ENCODE measurements at regions not wholly inside any gene's neighbourhood (a gene's known extent, or its start where the extent isn't known, plus 50 kb on each side); places are given as distances from the start of the nearest gene placed in this dataset.

DNA sequence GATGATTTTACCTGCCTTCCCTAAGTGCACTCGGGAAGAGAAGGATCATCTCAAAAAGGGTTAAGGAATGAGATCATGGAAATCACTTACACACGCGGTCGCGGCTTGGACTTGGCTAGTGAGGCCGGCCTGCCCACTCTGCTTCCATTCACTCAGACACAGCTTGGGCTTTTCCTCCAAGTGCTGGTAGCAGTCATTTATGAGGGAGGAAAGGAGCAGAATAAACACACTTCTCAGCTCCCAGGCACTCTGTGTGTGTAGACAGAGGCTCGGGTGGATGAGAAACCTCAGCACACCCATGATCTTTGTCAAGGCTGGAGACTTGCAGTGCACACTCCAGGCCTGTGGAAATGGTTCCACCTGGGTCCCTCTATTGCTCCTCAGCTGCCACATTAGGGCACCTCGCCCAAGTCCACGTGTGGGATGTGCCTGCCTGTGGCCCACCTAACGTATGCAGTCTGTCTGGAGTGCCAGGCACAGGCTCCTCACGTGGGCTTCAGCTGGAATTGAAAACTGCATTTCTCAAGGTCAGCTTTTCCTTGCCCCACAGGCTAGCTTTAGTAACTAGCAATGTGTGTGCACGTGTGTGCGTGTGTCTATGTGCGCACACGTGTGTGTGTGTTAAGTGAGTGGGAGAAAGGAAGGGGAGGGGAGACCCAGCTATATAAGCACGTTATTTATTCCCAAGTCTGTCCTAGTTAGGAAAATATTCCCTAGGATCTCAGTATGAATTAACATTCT is 288.4 kb downstream of the SOX11 start:
- Histone ChIP-seq H3K9me3 (ENCODE audit: control insufficient read depth, insufficient read depth, low read length) (no peaks in the 10 kb centered on the region), H3K27ac (ENCODE audit: low read depth, low read length) (peak overlapping the region; percentile 78), H3K4me3 (ENCODE audit: low read depth, low read length) (peak overlapping the region; percentile 43), H3K4me1 (ENCODE audit: control insufficient read depth, insufficient read depth, low read length) (peaks cover 38% of the 10 kb centered on the region), H3K36me3 (ENCODE audit: control insufficient read depth, insufficient read depth, low read length) (no peaks in the 10 kb centered on the region), H3K27me3 (ENCODE audit: control insufficient read depth, insufficient read depth, low read length) (no peaks in the 10 kb centered on the region)
- WGBS (ENCODE audit: insufficient coverage), result 39% methylated on average over 7 of the region's 16 CpGs
- DNase-seq (ENCODE audit: low read depth in 4 of 6, low spot score in 6 of 6), result peak in 2 of 6 donors; percentile 65 to 81

DNA sequence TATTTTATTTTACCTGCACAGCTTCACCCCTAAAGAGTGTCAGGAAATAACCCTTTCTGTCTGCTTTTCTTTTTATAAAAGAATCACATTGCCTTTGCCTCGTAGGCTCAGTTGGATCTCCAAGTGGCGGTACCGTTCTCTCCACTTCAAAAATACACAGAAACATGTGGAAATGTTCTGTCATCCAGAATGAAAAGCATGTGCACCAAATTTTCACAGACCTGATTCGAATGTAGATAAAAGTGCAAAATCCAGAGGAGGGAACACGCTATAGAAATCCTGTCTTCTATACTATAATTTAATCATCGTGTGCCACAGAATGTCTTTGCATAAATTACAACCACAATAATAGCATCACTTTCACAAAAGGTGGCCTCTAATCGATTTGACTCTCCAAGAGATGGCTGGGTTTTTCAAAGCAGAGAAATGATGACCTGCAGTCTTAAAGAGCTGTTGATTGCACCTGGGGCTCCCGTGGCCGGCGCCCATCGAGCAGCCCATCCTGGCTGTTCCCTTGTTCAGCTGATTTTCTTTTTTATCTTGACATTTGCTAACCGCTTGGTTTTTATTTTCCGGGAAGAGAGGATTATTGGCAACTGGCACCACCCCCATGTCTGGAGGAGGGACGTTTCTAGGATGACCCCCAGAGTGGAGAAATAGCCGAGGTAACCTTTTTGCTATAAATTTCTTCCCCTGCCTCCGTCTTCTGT is 290.2 kb downstream of the SOX11 start:
- no peaks in the 10 kb centered on the region for H3K27me3 ChIP-seq (ENCODE audit: control insufficient read depth, insufficient read depth, low read length)
- peaks cover 53% of the 10 kb centered on the region for H3K4me1 ChIP-seq (ENCODE audit: control insufficient read depth, insufficient read depth, low read length)
- no peaks in the 10 kb centered on the region for H3K36me3 ChIP-seq (ENCODE audit: control insufficient read depth, insufficient read depth, low read length)
- peak overlapping the region; percentile 78 for H3K27ac ChIP-seq (ENCODE audit: low read depth, low read length)
- 11% methylated on average over 5 of the region's 16 CpGs for WGBS (ENCODE audit: insufficient coverage)
- no peaks in the 10 kb centered on the region for H3K9me3 ChIP-seq (ENCODE audit: control insufficient read depth, insufficient read depth, low read length)
- DNase-seq (ENCODE audit: low read depth in 4 of 6, low spot score in 6 of 6), result peak in 4 of 6 donors; percentile 27 to 87 (median 50)
- H3K4me3 ChIP-seq (ENCODE audit: low read depth, low read length), result peak overlapping the region; percentile 43

DNA sequence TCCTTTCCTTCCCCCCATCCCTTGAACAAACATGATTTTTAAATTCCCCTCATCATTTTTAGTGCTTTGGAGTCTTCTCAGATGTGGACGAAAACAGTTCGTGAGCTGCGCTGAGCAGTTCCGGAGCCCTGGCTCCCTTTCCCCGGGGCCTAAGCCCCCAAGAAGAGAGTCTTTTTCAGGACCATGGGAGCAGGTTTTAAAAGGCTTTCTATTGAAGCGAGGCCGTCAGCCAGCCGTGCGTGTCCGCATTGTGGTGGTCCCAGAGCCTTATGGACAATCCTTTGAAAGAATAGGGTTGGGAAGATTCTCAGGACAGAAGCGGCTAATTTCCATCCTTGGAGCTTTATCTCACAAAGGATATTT is 290.7 kb downstream of the SOX11 start:
- peak overlapping the region; percentile 78 for H3K27ac ChIP-seq (ENCODE audit: low read depth, low read length)
- 25% methylated on average over 10 of the region's 11 CpGs for WGBS (ENCODE audit: insufficient coverage)
- H3K36me3 ChIP-seq (ENCODE audit: control insufficient read depth, insufficient read depth, low read length), result no peaks in the 10 kb centered on the region
- H3K9me3 ChIP-seq (ENCODE audit: control insufficient read depth, insufficient read depth, low read length), result no peaks in the 10 kb centered on the region
- H3K4me1 ChIP-seq (ENCODE audit: control insufficient read depth, insufficient read depth, low read length), result peaks cover 53% of the 10 kb centered on the region
- H3K4me3 ChIP-seq (ENCODE audit: low read depth, low read length), result peak overlapping the region; percentile 43
- H3K27me3 ChIP-seq (ENCODE audit: control insufficient read depth, insufficient read depth, low read length), result no peaks in the 10 kb centered on the region
- DNase-seq (ENCODE audit: low read depth in 4 of 6, low spot score in 6 of 6), result peak in 4 of 6 donors; percentile 21 to 86 (median 58)

DNA sequence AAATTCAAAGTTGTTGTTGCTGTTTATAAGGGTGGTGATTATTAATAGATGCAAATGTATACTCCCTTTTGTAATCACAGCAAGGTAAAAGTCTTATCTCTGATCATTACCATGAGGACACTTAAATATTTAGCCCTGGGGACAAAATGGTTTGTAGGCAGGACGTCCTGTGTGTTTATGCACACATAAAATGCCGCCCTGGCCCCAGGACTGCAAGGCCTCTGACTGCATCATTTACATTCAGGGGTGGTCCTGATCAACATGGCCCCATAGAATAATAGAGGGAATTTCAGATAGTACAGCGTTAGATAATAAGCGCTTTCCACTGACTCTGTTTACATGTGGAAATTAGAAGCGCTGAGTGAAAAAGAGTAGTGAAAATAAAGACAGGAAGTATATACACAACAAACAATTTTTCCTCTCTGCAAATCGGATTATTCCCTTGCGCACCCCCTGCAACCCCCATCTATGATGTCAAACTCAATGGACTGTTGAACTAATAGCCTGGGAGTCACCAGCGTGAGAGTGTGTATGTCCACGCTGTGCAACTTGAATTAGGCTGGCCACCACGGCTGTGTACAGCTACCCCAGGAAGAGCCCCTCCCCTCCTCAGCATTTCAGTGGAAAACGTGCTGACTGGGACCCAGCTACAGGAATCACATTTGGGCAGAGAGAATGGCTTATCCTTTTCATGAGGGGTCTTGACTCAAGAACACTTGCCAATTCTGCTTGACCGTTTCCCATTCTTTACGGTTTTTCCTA is 291.5 kb downstream of the SOX11 start:
- no peaks in the 10 kb centered on the region for H3K9me3 ChIP-seq (ENCODE audit: control insufficient read depth, insufficient read depth, low read length)
- DNase-seq (ENCODE audit: low read depth in 4 of 6, low spot score in 6 of 6), result peak in 3 of 6 donors; percentile 23 to 88 (median 67)
- H3K4me1 ChIP-seq (ENCODE audit: control insufficient read depth, insufficient read depth, low read length), result peaks cover 53% of the 10 kb centered on the region
- no peaks in the 10 kb centered on the region for H3K27me3 ChIP-seq (ENCODE audit: control insufficient read depth, insufficient read depth, low read length)
- WGBS (ENCODE audit: insufficient coverage), result 30% methylated on average over 8 of the region's 13 CpGs
- no peaks in the 10 kb centered on the region for H3K36me3 ChIP-seq (ENCODE audit: control insufficient read depth, insufficient read depth, low read length)
- H3K4me3 ChIP-seq (ENCODE audit: low read depth, low read length), result peak overlapping the region; percentile 3
- peak overlapping the region; percentile 29 for H3K27ac ChIP-seq (ENCODE audit: low read depth, low read length)

DNA sequence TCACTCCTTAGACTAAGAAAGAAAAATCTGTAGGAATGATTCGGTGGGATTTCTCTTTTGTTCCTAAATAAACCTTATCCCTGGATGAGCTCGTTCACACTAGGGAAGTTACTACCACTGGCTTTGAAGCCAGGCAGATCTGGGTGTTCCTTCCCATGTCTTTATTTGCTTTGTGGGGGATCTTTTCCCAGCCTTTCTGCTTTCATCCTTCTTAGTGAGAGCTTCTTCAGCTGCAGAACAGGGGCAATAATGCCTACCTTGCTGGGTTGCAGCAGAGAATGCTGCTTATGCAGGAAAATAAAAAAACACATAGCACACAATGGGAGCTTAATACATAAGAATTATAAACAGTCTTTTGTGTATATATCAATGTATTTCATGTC is 292.1 kb downstream of the SOX11 start:
- Histone ChIP-seq H3K27ac (ENCODE audit: low read depth, low read length) (no peak overlapping the region), H3K4me3 (ENCODE audit: low read depth, low read length) (no peak overlapping the region)

DNA sequence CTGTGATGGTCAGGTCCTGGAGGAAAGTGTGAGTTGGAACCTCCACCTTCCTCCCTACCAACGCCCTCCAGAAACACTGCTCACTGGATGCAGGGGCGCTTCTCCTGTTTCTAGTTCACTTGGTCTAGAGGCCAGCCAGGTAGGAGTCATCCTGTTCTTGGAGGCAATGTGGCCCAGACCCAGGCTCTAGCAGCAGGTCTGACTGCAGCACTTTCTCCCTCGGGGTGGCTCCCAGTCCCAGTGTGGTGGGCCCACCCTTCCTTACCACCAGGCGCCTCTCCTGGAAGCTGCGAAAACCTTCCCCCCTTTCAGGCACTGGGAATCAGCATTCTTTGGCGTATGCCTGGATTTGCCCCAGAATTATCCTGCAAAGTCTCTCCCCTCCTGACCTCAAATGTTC is 292.8 kb downstream of the SOX11 start:
- Histone ChIP-seq H3K36me3 (ENCODE audit: control insufficient read depth, insufficient read depth, low read length) (no peaks in the 10 kb centered on the region), H3K9me3 (ENCODE audit: control insufficient read depth, insufficient read depth, low read length) (no peaks in the 10 kb centered on the region), H3K27me3 (ENCODE audit: control insufficient read depth, insufficient read depth, low read length) (no peaks in the 10 kb centered on the region), H3K27ac (ENCODE audit: low read depth, low read length) (peak overlapping the region; percentile 53), H3K4me3 (ENCODE audit: low read depth, low read length) (no peak overlapping the region), H3K4me1 (ENCODE audit: control insufficient read depth, insufficient read depth, low read length) (peaks cover 49% of the 10 kb centered on the region)
- WGBS (ENCODE audit: insufficient coverage), result 75% methylated on average over 5 of the region's 6 CpGs
- no peak for DNase-seq (ENCODE audit: low read depth in 4 of 6, low spot score in 6 of 6)

More for the DNA sequence above, 292.1 kb downstream of the SOX11 start:
- no peaks in the 10 kb centered on the region for H3K27me3 ChIP-seq (ENCODE audit: control insufficient read depth, insufficient read depth, low read length)
- peak in 1 of 6 donors; percentile 59 for DNase-seq (ENCODE audit: low read depth in 4 of 6, low spot score in 6 of 6)
- no peaks in the 10 kb centered on the region for H3K9me3 ChIP-seq (ENCODE audit: control insufficient read depth, insufficient read depth, low read length)
- H3K36me3 ChIP-seq (ENCODE audit: control insufficient read depth, insufficient read depth, low read length), result no peaks in the 10 kb centered on the region
- 40% methylated on average over 1 of the region's 2 CpGs for WGBS (ENCODE audit: insufficient coverage)
- H3K4me1 ChIP-seq (ENCODE audit: control insufficient read depth, insufficient read depth, low read length), result peaks cover 53% of the 10 kb centered on the region

DNA sequence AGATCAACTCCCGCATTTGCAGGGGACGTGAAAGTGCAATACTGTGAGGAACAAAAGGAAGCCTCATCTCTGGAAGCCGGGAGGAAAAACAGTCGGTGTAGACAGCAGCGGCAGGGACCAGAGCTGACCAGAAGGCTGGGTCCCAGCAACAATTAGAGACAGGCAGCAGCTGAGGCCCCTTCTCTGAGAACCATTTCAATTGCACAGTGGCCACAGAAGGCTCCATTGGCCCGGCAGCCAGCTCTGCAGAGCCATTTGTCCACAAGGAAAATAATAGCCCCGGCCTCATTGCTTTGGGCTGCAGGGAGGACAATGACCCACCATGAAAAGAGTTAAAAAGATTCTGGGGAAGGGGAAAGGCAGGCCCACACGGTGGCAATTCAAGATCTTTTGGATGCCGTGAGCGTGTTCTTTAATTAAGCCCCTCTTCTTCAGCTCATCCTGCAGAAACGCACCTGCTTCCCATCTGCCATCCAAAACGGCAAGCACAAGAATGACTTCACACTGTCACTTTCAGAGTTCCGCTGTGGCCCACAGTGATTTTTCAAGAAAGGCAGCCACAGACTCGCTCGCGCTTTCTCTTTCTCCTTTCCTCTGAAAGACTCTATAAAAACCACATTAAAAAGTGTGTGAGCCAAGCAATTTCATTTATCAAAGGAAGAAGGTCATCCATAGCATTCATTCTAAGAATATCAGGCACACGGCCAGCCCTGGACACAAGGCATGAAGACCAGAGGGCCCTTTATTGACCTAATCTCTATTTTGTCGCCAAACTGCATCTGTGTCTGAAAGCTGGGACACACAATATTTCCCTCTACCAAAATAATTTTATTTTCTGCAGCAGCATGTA is 293.6 kb downstream of the SOX11 start:
- Histone ChIP-seq H3K27me3 (ENCODE audit: control insufficient read depth, insufficient read depth, low read length) (no peaks in the 10 kb centered on the region), H3K36me3 (ENCODE audit: control insufficient read depth, insufficient read depth, low read length) (no peaks in the 10 kb centered on the region), H3K4me3 (ENCODE audit: low read depth, low read length) (no peak overlapping the region), H3K4me1 (ENCODE audit: control insufficient read depth, insufficient read depth, low read length) (peaks cover 43% of the 10 kb centered on the region), H3K27ac (ENCODE audit: low read depth, low read length) (peak overlapping the region; percentile 53), H3K9me3 (ENCODE audit: control insufficient read depth, insufficient read depth, low read length) (no peaks in the 10 kb centered on the region)
- DNase-seq (ENCODE audit: low read depth in 4 of 6, low spot score in 6 of 6), result peak in 4 of 6 donors; percentile 40 to 93 (median 72)
- 21% methylated on average over 16 of the region's 18 CpGs for whole genome bisulfite sequencing (ENCODE audit: insufficient coverage)

DNA sequence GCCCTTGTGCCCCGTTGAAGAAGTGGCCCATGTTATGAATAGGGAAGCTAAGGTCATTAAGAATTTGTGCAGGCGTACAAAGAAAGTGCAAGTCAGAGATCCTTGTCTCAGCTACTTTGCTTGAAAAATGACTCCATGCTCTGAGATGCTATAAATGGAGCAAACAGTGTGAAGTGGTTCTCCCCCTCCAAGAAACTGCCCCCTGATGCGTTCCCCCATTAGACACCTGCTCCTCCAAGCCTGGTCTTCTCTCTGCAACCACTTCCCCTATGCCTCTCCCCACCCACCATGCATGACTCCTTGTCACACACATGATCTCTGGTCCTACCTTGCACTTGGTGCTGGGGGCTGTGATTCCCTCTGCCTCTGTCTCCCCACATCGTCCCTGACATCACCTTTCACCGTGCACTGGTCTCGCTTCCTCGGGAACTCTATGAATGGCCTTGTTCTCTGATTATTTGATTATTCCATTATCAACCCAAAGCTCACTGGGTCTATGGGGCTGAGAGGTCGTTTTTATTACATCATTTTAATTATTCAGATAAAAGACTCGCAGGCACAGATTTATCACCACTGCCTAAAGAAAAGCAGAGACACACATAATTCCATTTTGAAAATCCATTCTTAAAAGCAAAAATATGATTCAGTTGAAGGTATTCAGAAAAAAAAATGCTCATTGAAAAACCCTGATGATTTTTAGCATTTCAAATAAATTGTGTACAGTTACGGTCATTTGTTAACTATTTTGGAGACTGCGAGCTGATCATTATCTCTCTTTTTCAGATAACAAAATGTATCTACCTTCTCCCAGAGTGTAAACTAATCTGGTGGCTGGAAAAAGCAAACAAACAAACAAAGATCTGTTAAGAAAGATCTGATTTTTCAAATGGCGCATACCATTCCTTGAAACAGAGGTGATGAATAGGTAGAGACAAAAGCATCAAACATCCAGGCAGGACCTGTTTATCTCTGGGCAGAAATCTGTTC is 294.9 kb downstream of the SOX11 start:
- Histone ChIP-seq H3K27ac (ENCODE audit: low read depth, low read length) (no peak overlapping the region), H3K4me1 (ENCODE audit: control insufficient read depth, insufficient read depth, low read length) (peaks cover 31% of the 10 kb centered on the region), H3K27me3 (ENCODE audit: control insufficient read depth, insufficient read depth, low read length) (no peaks in the 10 kb centered on the region), H3K9me3 (ENCODE audit: control insufficient read depth, insufficient read depth, low read length) (no peaks in the 10 kb centered on the region), H3K36me3 (ENCODE audit: control insufficient read depth, insufficient read depth, low read length) (no peaks in the 10 kb centered on the region), H3K4me3 (ENCODE audit: low read depth, low read length) (no peak overlapping the region)
- peak in 1 of 6 donors; percentile 49 for DNase-seq (ENCODE audit: low read depth in 4 of 6, low spot score in 6 of 6)
- 75% methylated on average over 3 of the region's 12 CpGs for WGBS (ENCODE audit: insufficient coverage)

Data from spinal cord (tissue), 9 donors.